Brain microvascular endothelial cell (primary cell): ENCODE measurements at regions not wholly inside any gene's neighbourhood (a gene's known extent, or its start where the extent isn't known, plus 50 kb on each side); places are given as distances from the start of the nearest gene placed in this dataset.

Experiments
- DNase-seq: peaks from one replicate; pipeline ENCODE4 v3.0.0-alpha.2; 2020
- H3K27ac ChIP-seq: fragments of 250-450 bp; sonication (Bioruptor Pico); 2 replicates; pipeline ENCODE4 v1.5.1; 2020; ENCODE audit warnings: mild to moderate bottlenecking, moderate library complexity
- H3K27me3 ChIP-seq: fragments of 250-450 bp; sonication (Bioruptor Pico); replicated peaks from 2 replicates; pipeline ENCODE4 v1.5.1; 2020; ENCODE audit warnings: mild to moderate bottlenecking
- H3K36me3 ChIP-seq: fragments of 250-450 bp; sonication (Bioruptor Pico); replicated peaks from 2 replicates; pipeline ENCODE4 v1.5.1; 2020; ENCODE audit warnings: mild to moderate bottlenecking
- H3K4me3 ChIP-seq: 2 replicates; pipeline ENCODE4 v1.5.1; 2011; ENCODE audit warnings: low read depth, mild to moderate bottlenecking, control low read depth, low read length, moderate library complexity
- CTCF ChIP-seq: IDR thresholded peaks from 2 replicates; pipeline ENCODE4 v1.5.1; 2011; ENCODE audit warnings: low read depth, mild to moderate bottlenecking, moderate library complexity, low read length, control low read depth, inconsistent platforms; ENCODE audit errors: missing control alignments
- in situ Hi-C: cut with HindIII; loops from 2 replicates; pipeline ENCODE4 v1.10.0; 2017; ENCODE audit warnings: low sequenced_read_pairs, low pct_ligation_motif_present

- in situ Hi-C loops = no loop called here
- Histone ChIP-seq H3K27ac (no peak overlapping the region), H3K36me3 (no peaks in the 10 kb centered on the region)
Observed at GRCh38 chr3:117217355-117217754, 507.8 kb downstream of the TUSC7 start.

GRCh38 chr3:117217760-117218316, 508.3 kb downstream of the TUSC7 start:
- Histone ChIP-seq H3K27ac (no peak overlapping the region), H3K4me3 (no peak overlapping the region), H3K36me3 (no peaks in the 10 kb centered on the region), H3K27me3 (no peaks in the 10 kb centered on the region)
- no peak for TF ChIP-seq CTCF
- DNase-seq = no peak
- in situ Hi-C loops = no loop called here

More at GRCh38 chr3:117217355-117217754, 507.8 kb downstream of the TUSC7 start:
- Histone ChIP-seq H3K27me3 (no peaks in the 10 kb centered on the region), H3K4me3 (no peak overlapping the region)
- DNase-seq = no peak
- no peak for TF ChIP-seq CTCF

- TF ChIP-seq CTCF = no peak
- Histone ChIP-seq H3K27ac (no peak overlapping the region), H3K36me3 (no peaks in the 10 kb centered on the region), H3K27me3 (no peaks in the 10 kb centered on the region), H3K4me3 (no peak overlapping the region)
- in situ Hi-C loops = no loop called here
- no peak for DNase-seq
Observed at GRCh38 chr3:117218641-117219048, 509.1 kb downstream of the TUSC7 start.

- Histone ChIP-seq H3K27me3 (no peaks in the 10 kb centered on the region), H3K36me3 (no peaks in the 10 kb centered on the region), H3K4me3 (no peak overlapping the region), H3K27ac (no peak overlapping the region)
- no peak for DNase-seq
- no peak for TF ChIP-seq CTCF
- in situ Hi-C loops = no loop called here
Observed at GRCh38 chr3:117219296-117219695, 509.7 kb downstream of the TUSC7 start.

- H3K27me3 ChIP-seq = no peaks in the 10 kb centered on the region
- in situ Hi-C loops = no loop called here
- DNase-seq = no peak
- H3K27ac ChIP-seq = no peak overlapping the region
- no peak for TF ChIP-seq CTCF
- H3K4me3 ChIP-seq = no peak overlapping the region
- H3K36me3 ChIP-seq = no peaks in the 10 kb centered on the region
Observed at GRCh38 chr3:117226932-117227331, 517.4 kb downstream of the TUSC7 start.

- no peaks in the 10 kb centered on the region for H3K36me3 ChIP-seq
- in situ Hi-C loops = no loop called here
- DNase-seq = no peak
- no peak overlapping the region for H3K4me3 ChIP-seq
- H3K27ac ChIP-seq = no peak overlapping the region
- no peaks in the 10 kb centered on the region for H3K27me3 ChIP-seq
- TF ChIP-seq CTCF = no peak
Observed at GRCh38 chr3:117228466-117228865, 518.9 kb downstream of the TUSC7 start.
